ENCODE measurements at regions not wholly inside any gene's neighbourhood (a gene's known extent, or its start where the extent isn't known, plus 50 kb on each side); places are given as distances from the start of the nearest gene placed in this dataset.

DNA sequence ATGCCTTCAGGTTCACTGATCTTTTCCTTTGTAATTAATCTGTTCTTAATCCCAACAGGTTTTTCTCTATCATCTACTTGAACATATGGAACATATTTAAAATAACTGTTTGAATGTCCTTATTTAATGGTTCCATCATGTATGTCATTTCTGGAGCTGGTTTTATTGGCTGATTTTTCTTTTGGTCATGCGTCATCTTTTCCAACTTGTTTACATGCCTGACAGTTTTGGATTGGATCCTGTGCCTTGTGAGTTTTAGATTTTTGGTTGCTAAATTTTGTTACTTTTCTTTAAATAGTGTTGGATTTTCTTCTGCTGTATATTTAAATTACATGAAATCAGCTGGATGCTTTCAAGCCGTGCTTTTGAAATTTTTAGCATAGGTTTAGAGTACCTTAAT, 237.3 kb upstream of the DAAM1 start:
- H4K20me1 ChIP-seq (replicated peaks; ENCODE audit: control insufficient read depth, extremely low read depth, insufficient read depth, low read length) = no peaks in the 10 kb centered on the region
- ChIA-PET CTCF (no interaction called here), POLR2A (no interaction called here)
- no peak overlapping the region for H2AFZ ChIP-seq (ENCODE audit: low read depth, low read length)
- TF ChIP-seq MAX (IDR thresholded peaks at IDR 0.05; ENCODE audit: insufficient read depth, insufficient read length) = no peak
- TF ChIP-seq JUN (IDR thresholded peaks at IDR 0.05; ENCODE audit: borderline replicate concordance, insufficient read depth, insufficient read length, low read depth) = no peak
- no peak for TF ChIP-seq POLR2A (IDR thresholded peaks at IDR 0.05; ENCODE audit: low read depth, low read length)
- no peak for TF ChIP-seq MYC (IDR thresholded peaks at IDR 0.05; ENCODE audit: low read depth, low read length)
- TF ChIP-seq GATA2 (IDR thresholded peaks at IDR 0.05; ENCODE audit: insufficient read depth, insufficient read length, low read depth, low read length) = no peak
- TF ChIP-seq POLR2AphosphoS5 (IDR thresholded peaks at IDR 0.05; ENCODE audit: insufficient read depth, low read depth, low read length) = no peak
- TF ChIP-seq EZH2 (IDR thresholded peaks at IDR 0.05; ENCODE audit: borderline replicate concordance, low read depth, low read length, severe bottlenecking) = no peak
- TF ChIP-seq, protein P1, sequence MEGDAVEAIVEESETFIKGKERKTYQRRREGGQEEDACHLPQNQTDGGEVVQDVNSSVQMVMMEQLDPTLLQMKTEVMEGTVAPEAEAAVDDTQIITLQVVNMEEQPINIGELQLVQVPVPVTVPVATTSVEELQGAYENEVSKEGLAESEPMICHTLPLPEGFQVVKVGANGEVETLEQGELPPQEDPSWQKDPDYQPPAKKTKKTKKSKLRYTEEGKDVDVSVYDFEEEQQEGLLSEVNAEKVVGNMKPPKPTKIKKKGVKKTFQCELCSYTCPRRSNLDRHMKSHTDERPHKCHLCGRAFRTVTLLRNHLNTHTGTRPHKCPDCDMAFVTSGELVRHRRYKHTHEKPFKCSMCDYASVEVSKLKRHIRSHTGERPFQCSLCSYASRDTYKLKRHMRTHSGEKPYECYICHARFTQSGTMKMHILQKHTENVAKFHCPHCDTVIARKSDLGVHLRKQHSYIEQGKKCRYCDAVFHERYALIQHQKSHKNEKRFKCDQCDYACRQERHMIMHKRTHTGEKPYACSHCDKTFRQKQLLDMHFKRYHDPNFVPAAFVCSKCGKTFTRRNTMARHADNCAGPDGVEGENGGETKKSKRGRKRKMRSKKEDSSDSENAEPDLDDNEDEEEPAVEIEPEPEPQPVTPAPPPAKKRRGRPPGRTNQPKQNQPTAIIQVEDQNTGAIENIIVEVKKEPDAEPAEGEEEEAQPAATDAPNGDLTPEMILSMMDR (IDR thresholded peaks at IDR 0.05; ENCODE audit: extremely low read depth in 1 of 2, insufficient read depth in 1 of 2, low read depth in 1 of 2, low read length in 2 of 2) = no peak
- no peak for TF ChIP-seq FOS (IDR thresholded peaks at IDR 0.05; ENCODE audit: borderline replicate concordance, insufficient read depth, low read length)
- H3K27ac ChIP-seq (ENCODE audit: insufficient read depth, low read depth, low read length) = no peak overlapping the region
- H3K79me2 ChIP-seq (ENCODE audit: control insufficient read depth, insufficient read depth, low read length) = no peaks in the 10 kb centered on the region
- H3K9ac ChIP-seq (replicated peaks; ENCODE audit: extremely low read depth, insufficient read depth, low read length) = no peak overlapping the region
- dilution Hi-C loops (cut with MboI; ENCODE audit: extremely low pct_ligation_motif_present, low sequenced_read_pairs) = no loop called here
- no TSS peak for BruUV-seq (replicated peaks)
- H3K27me3 ChIP-seq (ENCODE audit: control insufficient read depth in 2 of 2, insufficient read depth in 2 of 2, low read length in 2 of 2) = peaks cover 0 to 6% of the 10 kb centered on the region in 2 experiments
- DNase-seq (ENCODE audit: low read depth, low spot score) (no peak), FAIRE-seq (no peak)
- no peaks in the 10 kb centered on the region for H3K36me3 ChIP-seq (ENCODE audit: control insufficient read depth in 2 of 2, extremely low read depth in 1 of 2, insufficient read depth in 2 of 2, low read length in 2 of 2)
- H3K9me1 ChIP-seq (replicated peaks; ENCODE audit: control insufficient read depth, extremely low read depth, insufficient read depth, low read length) = no peaks in the 10 kb centered on the region
- intact Hi-C loops (cut with micrococcal nuclease) = no loop called here
- H3K9me3 ChIP-seq (replicated peaks; ENCODE audit: control insufficient read depth, insufficient read depth, low read length) = no peaks in the 10 kb centered on the region
- H3K4me2 ChIP-seq (ENCODE audit: insufficient read depth, low read length) = no peak overlapping the region
- H3K4me3 ChIP-seq (replicated peaks in 1 of 3; ENCODE audit: insufficient read depth in 1 of 3, low read depth in 1 of 3, low read length in 3 of 3) = no peak overlapping the region
- H3K4me1 ChIP-seq (ENCODE audit: control insufficient read depth, extremely low read depth, insufficient read depth, low read length) = no peaks in the 10 kb centered on the region
